GM06990 (cell line): ENCODE measurements at regions not wholly inside any gene's neighbourhood (a gene's known extent, or its start where the extent isn't known, plus 50 kb on each side); places are given as distances from the start of the nearest gene placed in this dataset.

Experiments
- DNase-seq: peaks from one replicate; pipeline ENCODE4 v3.0.0-alpha.2; 2011; ENCODE audit not compliant: insufficient read length; ENCODE audit errors: extremely low read depth
- H3K27me3 ChIP-seq: replicated peaks from 2 replicates; pipeline ENCODE4 v1.6.0; 2011; ENCODE audit warnings: low read length; ENCODE audit not compliant: control insufficient read depth, insufficient read depth
- H3K36me3 ChIP-seq: 2 replicates; pipeline ENCODE4 v1.5.1; 2011; ENCODE audit warnings: low read length; ENCODE audit not compliant: control insufficient read depth, insufficient read depth
- H3K4me3 ChIP-seq: replicated peaks from 2 replicates; pipeline ENCODE4 v1.5.1; 2011; ENCODE audit warnings: low read depth, mild to moderate bottlenecking, control low read depth, low read length
- CTCF ChIP-seq: IDR thresholded peaks from 2 replicates; pipeline ENCODE4 v1.5.1; 2011; ENCODE audit warnings: low read length, control low read depth, mild to moderate bottlenecking, inconsistent platforms; ENCODE audit not compliant: insufficient read depth, poor library complexity, severe bottlenecking

GRCh38 chr1:173395762-173396161, 81.4 kb upstream of the PRDX6 start:
- H3K36me3 ChIP-seq: no peaks in the 10 kb centered on the region

GRCh38 chr1:173400387-173400995, 76.6 kb upstream of the PRDX6 start:
- no peaks in the 10 kb centered on the region for H3K36me3 ChIP-seq

More at GRCh38 chr1:173395762-173396161, 81.4 kb upstream of the PRDX6 start:
- no peaks in the 10 kb centered on the region for H3K27me3 ChIP-seq
- DNase-seq: no peak
- no peak overlapping the region for H3K4me3 ChIP-seq
- no peak for TF ChIP-seq CTCF

GRCh38 chr1:173403996-173404395, 73.1 kb upstream of the PRDX6 start:
- no peak for DNase-seq
- no peak for TF ChIP-seq CTCF
- Histone ChIP-seq H3K4me3 (no peak overlapping the region), H3K36me3 (no peaks in the 10 kb centered on the region), H3K27me3 (no peaks in the 10 kb centered on the region)

More at GRCh38 chr1:173400387-173400995, 76.6 kb upstream of the PRDX6 start:
- TF ChIP-seq CTCF: no peak
- DNase-seq: no peak
- Histone ChIP-seq H3K27me3 (no peaks in the 10 kb centered on the region), H3K4me3 (no peak overlapping the region)

GRCh38 chr1:173405281-173405680, 71.9 kb upstream of the PRDX6 start:
- no peak for DNase-seq
- TF ChIP-seq CTCF: no peak
- Histone ChIP-seq H3K27me3 (no peaks in the 10 kb centered on the region), H3K36me3 (no peaks in the 10 kb centered on the region), H3K4me3 (no peak overlapping the region)

- TF ChIP-seq CTCF: no peak
Measured at GRCh38 chr1:173405834-173406233, 71.3 kb upstream of the PRDX6 start.

GRCh38 chr1:173406783-173407230, 70.3 kb upstream of the PRDX6 start:
- TF ChIP-seq CTCF: no peak
- H3K27me3 ChIP-seq: no peaks in the 10 kb centered on the region
- H3K36me3 ChIP-seq: no peaks in the 10 kb centered on the region
- H3K4me3 ChIP-seq: peak overlapping the region; percentile 57
- DNase-seq: peak; percentile 62

More at GRCh38 chr1:173405834-173406233, 71.3 kb upstream of the PRDX6 start:
- H3K27me3 ChIP-seq: no peaks in the 10 kb centered on the region
- DNase-seq: no peak
- no peaks in the 10 kb centered on the region for H3K36me3 ChIP-seq
- H3K4me3 ChIP-seq: no peak overlapping the region
